ENCODE measurements at regions not wholly inside any gene's neighbourhood (a gene's known extent, or its start where the extent isn't known, plus 50 kb on each side); places are given as distances from the start of the nearest gene placed in this dataset.
"Not testable (repeated sequence)": the region's sequence is repeated elsewhere in the genome, so short reads cannot be mapped to it uniquely, and the experiment has no call there.

GRCh38 chr6:134753001-134753400, 196.9 kb downstream of the ALDH8A1 start:
- TF ChIP-seq CTCF (IDR thresholded peaks at IDR 0.05; ENCODE audit: low read depth, low read length) = no peak

GRCh38 chr6:134752445-134752844, 197.5 kb downstream of the ALDH8A1 start:
- TF ChIP-seq CTCF (IDR thresholded peaks at IDR 0.05; ENCODE audit: low read depth, low read length) = no peak
- no peak overlapping the region for H3K4me3 ChIP-seq (replicated peaks in 1 of 2; ENCODE audit: low read depth in 2 of 2, low read length in 2 of 2)
- DNase-seq (ENCODE audit: low read depth in 2 of 2) = no peak

More at GRCh38 chr6:134753001-134753400, 196.9 kb downstream of the ALDH8A1 start:
- DNase-seq (ENCODE audit: low read depth in 2 of 2) = no peak
- H3K4me3 ChIP-seq (replicated peaks in 1 of 2; ENCODE audit: low read depth in 2 of 2, low read length in 2 of 2) = no peak overlapping the region

GRCh38 chr6:134750669-134751068, 199.2 kb downstream of the ALDH8A1 start:
- peak; percentile 14 to 22 for DNase-seq (ENCODE audit: low read depth in 2 of 2)
- no peak for TF ChIP-seq CTCF (IDR thresholded peaks at IDR 0.05; ENCODE audit: low read depth, low read length)
- H3K4me3 ChIP-seq (replicated peaks in 1 of 2; ENCODE audit: low read depth in 2 of 2, low read length in 2 of 2) = no peak overlapping the region

GRCh38 chr6:134748484-134748883, 201.4 kb downstream of the ALDH8A1 start:
- TF ChIP-seq CTCF (IDR thresholded peaks at IDR 0.05; ENCODE audit: low read depth, low read length) = no peak
- DNase-seq (ENCODE audit: low read depth in 2 of 2) = no peak
- no peak overlapping the region for H3K4me3 ChIP-seq (replicated peaks in 1 of 2; ENCODE audit: low read depth in 2 of 2, low read length in 2 of 2)

- not testable (repeated sequence) for DNase-seq (ENCODE audit: low read depth in 2 of 2); H3K4me3 ChIP-seq (replicated peaks in 1 of 2; ENCODE audit: low read depth in 2 of 2, low read length in 2 of 2)
These were observed 202.7 kb downstream of the ALDH8A1 start for GRCh38 chr6:134747197-134747596.

GRCh38 chr6:134746140-134746539, 203.8 kb downstream of the ALDH8A1 start:
- H3K4me3 ChIP-seq (replicated peaks in 1 of 2; ENCODE audit: low read depth in 2 of 2, low read length in 2 of 2) = no peak overlapping the region
- DNase-seq (ENCODE audit: low read depth in 2 of 2) = no peak
- no peak for TF ChIP-seq CTCF (IDR thresholded peaks at IDR 0.05; ENCODE audit: low read depth, low read length)

GRCh38 chr6:134745192-134745591, 204.7 kb downstream of the ALDH8A1 start:
- DNase-seq (ENCODE audit: low read depth in 2 of 2) = peak in 1 of 2 donors; percentile 48

GRCh38 chr6:134744301-134744700, 205.6 kb downstream of the ALDH8A1 start:
- no peak overlapping the region for H3K4me3 ChIP-seq (replicated peaks in 1 of 2; ENCODE audit: low read depth in 2 of 2, low read length in 2 of 2)
- TF ChIP-seq CTCF (IDR thresholded peaks at IDR 0.05; ENCODE audit: low read depth, low read length) = no peak
- DNase-seq (ENCODE audit: low read depth in 2 of 2) = no peak

More at GRCh38 chr6:134745192-134745591, 204.7 kb downstream of the ALDH8A1 start:
- not testable (repeated sequence) for H3K4me3 ChIP-seq (replicated peaks in 1 of 2; ENCODE audit: low read depth in 2 of 2, low read length in 2 of 2)

All from cardiac fibroblast (primary cell).